Heart right ventricle (tissue), 16 donors: ENCODE measurements at regions not wholly inside any gene's neighbourhood (a gene's known extent, or its start where the extent isn't known, plus 50 kb on each side); places are given as distances from the start of the nearest gene placed in this dataset.

Source experiments
- ATAC-seq, 8 donors: fragments of 200-7000 bp; cut with Tn5 transposase; one replicate each; pipeline ENCODE4 v1.9.1; 2020; ENCODE audit warnings: mild to moderate bottlenecking in 8 of 8, moderate library complexity in 8 of 8, moderate number of reproducible peaks in 1 of 8
- DNase-seq, 2 donors: peaks; one replicate each; pipeline ENCODE4 v3.0.0-alpha.2; 2020
- H3K27ac ChIP-seq, 10 donors: fragments of 200-600 bp; sonication (generic) in 2 of 10; one replicate each; pipeline versions ENCODE4 v1.5.0 to v1.8.0; 2020 to 2022; ENCODE audit warnings: mild to moderate bottlenecking in 3 of 10
- H3K27me3 ChIP-seq, 7 donors: fragments of 200-600 bp; one replicate each; pipeline ENCODE4 v1.8.0; 2021 to 2022; ENCODE audit warnings: mild to moderate bottlenecking in 2 of 7
- H3K36me3 ChIP-seq, 9 donors: fragments of 200-600 bp; sonication (generic) in 1 of 9; one replicate each; pipeline versions ENCODE4 v1.5.0 to v1.8.0; 2020 to 2022; ENCODE audit warnings: mild to moderate bottlenecking in 2 of 9
- H3K4me1 ChIP-seq, 9 donors: fragments of 200-600 bp; sonication (generic) in 1 of 9; one replicate each; pipeline versions ENCODE4 v1.5.0 to v1.8.0; 2020 to 2022; ENCODE audit warnings: mild to moderate bottlenecking in 4 of 9
- H3K4me3 ChIP-seq, 10 donors: fragments of 200-600 bp; sonication (generic) in 2 of 10; one replicate each; pipeline versions ENCODE4 v1.5.0 to v1.8.0; 2020 to 2022; ENCODE audit warnings: mild to moderate bottlenecking in 7 of 10, moderate library complexity in 2 of 10
- H3K9me3 ChIP-seq, 11 donors: fragments of 200-600 bp in 10 of 11; sonication (generic) in 2 of 11; one replicate each; pipeline versions ENCODE4 v1.5.0 to v1.8.0; 2013 to 2022; ENCODE audit warnings: mild to moderate bottlenecking in 2 of 11, control low read depth in 1 of 11, moderate library complexity in 1 of 11
- WGBS, 2 donors: extraction: QIAGEN DNeasy Blood & Tissue Kit; methylation state at CpG; one replicate each; pipeline ENCODE4 v1.1.7; 2013; ENCODE audit warnings: inconsistent platforms in 1 of 2; 5-methylcytosine and 5-hydroxymethylcytosine counted together
- intact Hi-C, 10 donors: fragments of 100-400 bp; cut with DNase I; formaldehyde crosslinking; loops; one replicate each; pipeline versions ENCODE4 v1.11.1 to v1.14.2; 2022
- TF ChIP-seq, protein P1 (sequence below), 9 donors: fragments of 200-600 bp; sonication (generic) in 2 of 9; IDR thresholded peaks; one replicate each; pipeline versions ENCODE4 v1.5.0 to v1.8.0; 2021 to 2022; ENCODE audit warnings: antibody characterized with exemption in 9 of 9, mild to moderate bottlenecking in 5 of 9, moderate library complexity in 1 of 9
- donor health status: Arrhythmogenic right ventricular cardiomyopathy.
- donor health status: ischemic (EF 13 %, LVEDD 7.1; RV severe dilation, severe dysfunction).
- donor health status: healthy with polysubstance abuse.
- donor health status: DM: no; HTN: yes; CAD: no.
- donor health status: DM: no; HTN: no; CAD: no.
- donor health status: ischemic (EF 25% LVEDD 6.9; RV normal size, moderate dysfunction).
- donor health status: ischemic (EF 25% LVEDD 5.7; RV mildly dilated, moderate dysfunction).
- donor health status: healthy.
- donor health status: DM: yes; HTN: yes; CAD: no.
- donor health status: Ischemic cardiomyopathy.
- donor health status: ischemic (EF 35%, LVEDD 5.7; RV mildly dilated, moderate dysfunction).
- donor health status: nonischemic (EF 11% LVEDD 7.7; RV severe dilation, severe dysfunction).
- donor health status: DM: yes; HTN: yes; CAD: no.
- donor health status: PGD.
- donor health status: ischemic (EF 29% LVEDD 5.4; RV normal size, mild dysfunction).
- donor health status: nonischemic (EF 23%, LVEDD 6.1; RV moderate dilation, normal function).

DNA sequence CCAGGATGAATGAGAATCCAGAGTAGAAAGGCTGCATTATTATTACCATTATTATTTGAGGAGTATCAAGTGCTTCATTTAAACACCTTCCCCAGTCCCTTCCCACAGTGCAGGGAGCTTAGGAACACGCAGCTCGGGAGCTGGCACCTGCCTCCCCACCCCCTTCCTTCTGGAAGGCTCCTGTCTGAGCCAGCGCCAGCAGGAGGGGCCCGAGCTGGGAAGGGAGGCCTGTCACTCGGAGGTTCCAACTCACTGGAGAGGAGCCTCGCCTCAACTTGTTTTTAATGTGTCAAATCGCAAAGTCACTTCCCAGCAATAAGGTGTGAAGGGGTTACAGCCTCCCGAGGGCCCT lies 156.4 kb upstream of the IRX4 start:
- no peaks in the 10 kb centered on the region for H3K9me3 ChIP-seq
- ATAC-seq, result peak in 4 of 8 donors; percentile 5 to 41 (median 24)
- peak overlapping the region in 1 of 10 donors; percentile 55 for H3K4me3 ChIP-seq
- no peak for DNase-seq
- no peaks in the 10 kb centered on the region for H3K36me3 ChIP-seq
- WGBS, 2 donors, result 37 to 40% methylated on average over 8 of the region's 8 CpGs
- no peak overlapping the region for H3K27ac ChIP-seq
- intact Hi-C loops, result loop anchor here in 7 of 10 donors (2.0 to 10.0 kb wide), 5 partner anchors 62 to 374 kb away; no protein-coding TSS in a partner anchor
- H3K27me3 ChIP-seq, result peaks cover 0 to 29% (median 0%) of the 10 kb centered on the region in 7 donors
- TF ChIP-seq, protein P1, sequence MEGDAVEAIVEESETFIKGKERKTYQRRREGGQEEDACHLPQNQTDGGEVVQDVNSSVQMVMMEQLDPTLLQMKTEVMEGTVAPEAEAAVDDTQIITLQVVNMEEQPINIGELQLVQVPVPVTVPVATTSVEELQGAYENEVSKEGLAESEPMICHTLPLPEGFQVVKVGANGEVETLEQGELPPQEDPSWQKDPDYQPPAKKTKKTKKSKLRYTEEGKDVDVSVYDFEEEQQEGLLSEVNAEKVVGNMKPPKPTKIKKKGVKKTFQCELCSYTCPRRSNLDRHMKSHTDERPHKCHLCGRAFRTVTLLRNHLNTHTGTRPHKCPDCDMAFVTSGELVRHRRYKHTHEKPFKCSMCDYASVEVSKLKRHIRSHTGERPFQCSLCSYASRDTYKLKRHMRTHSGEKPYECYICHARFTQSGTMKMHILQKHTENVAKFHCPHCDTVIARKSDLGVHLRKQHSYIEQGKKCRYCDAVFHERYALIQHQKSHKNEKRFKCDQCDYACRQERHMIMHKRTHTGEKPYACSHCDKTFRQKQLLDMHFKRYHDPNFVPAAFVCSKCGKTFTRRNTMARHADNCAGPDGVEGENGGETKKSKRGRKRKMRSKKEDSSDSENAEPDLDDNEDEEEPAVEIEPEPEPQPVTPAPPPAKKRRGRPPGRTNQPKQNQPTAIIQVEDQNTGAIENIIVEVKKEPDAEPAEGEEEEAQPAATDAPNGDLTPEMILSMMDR (IDR thresholded peaks at IDR 0.05), result no peak
- H3K4me1 ChIP-seq, result peaks cover 0 to 8% (median 5%) of the 10 kb centered on the region in 9 donors

DNA sequence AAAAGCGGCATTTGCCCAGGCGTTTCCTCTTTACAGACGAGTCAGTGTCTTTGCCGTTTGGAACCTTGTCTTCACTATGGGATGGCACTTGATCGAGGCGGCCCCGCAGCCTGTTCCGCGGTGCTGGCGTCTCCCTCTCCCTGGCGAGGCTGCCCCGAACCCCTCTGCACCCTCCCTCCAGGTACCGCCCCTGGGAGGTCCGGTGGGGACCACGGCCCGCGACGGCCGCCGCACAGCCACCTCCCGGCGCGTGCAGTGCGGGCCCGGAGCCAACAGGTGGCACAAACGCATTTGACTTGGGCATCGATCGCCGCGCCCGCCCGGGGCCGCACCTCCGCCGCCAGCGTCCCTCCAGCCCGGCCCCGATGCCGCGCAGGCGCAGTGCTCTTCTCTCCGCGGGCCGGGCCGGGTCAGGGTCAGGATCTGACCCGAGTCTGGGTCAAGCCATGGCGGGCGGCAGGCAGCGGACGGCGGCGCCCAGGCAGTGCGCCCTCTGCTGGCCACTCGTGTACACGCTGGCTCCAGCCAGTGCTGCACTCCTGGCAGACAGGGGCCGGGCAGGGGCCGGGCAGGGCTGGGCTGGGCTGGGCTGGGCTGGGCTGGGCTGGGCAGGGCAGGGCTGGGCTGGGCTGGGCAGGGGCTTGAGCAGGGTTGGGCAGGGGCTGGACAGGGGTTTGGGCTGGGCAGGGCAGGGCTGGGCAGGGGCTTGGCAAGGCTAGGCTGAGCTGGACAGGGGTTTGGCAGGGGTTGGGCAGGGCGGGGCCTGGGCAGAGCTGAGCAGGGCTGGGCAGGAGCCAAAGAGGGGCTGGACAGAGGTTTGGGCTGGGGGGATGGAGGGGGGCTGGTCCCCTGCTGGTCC lies 155.8 kb upstream of the IRX4 start:
- DNase-seq, result peak; percentile 24 to 80
- H3K27ac ChIP-seq, result no peak overlapping the region

DNA sequence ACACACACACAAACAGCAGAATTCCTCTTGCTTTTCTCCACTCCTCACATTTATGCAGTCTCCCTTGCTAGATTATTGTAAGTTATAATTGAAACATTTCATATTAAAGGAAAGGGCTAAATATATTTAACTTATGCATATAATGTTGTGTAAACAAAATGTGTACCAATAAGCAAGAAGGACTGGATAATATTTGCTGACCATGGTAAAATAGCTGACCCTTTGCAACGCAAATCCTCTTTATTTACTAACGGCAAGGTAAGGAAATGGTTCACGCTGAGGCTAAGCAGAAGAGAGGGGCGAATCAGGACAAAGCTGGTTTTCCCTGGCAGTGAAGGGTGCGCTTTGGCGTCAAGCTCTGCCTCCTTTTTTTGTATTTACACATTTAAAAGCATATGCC lies 154.2 kb upstream of the IRX4 start:
- intact Hi-C loops, result loop anchor here in 6 of 10 donors (5.0 to 10.0 kb wide), 4 partner anchors 60 to 372 kb away; no protein-coding TSS in a partner anchor
- DNase-seq, result no peak
- peaks cover 0 to 10% (median 0%) of the 10 kb centered on the region in 11 donors for H3K9me3 ChIP-seq

More for the DNA sequence above, 155.8 kb upstream of the IRX4 start:
- Histone ChIP-seq H3K4me3 (peak overlapping the region; percentile 40 to 64 (median 54)), H3K9me3 (peaks cover 0 to 1% (median 0%) of the 10 kb centered on the region in 11 donors), H3K36me3 (no peaks in the 10 kb centered on the region), H3K27me3 (peaks cover 0 to 29% (median 0%) of the 10 kb centered on the region in 7 donors), H3K4me1 (peaks cover 0 to 8% (median 5%) of the 10 kb centered on the region in 9 donors)
- peak; percentile 91 to 98 (median 95) for ATAC-seq
- intact Hi-C loops, result loop anchor here in 8 of 10 donors (1.0 to 10.0 kb wide), 6 partner anchors 61 to 374 kb away; no protein-coding TSS in a partner anchor
- 4 to 5% methylated on average over 55 to 58 of the region's 58 CpGs for WGBS, 2 donors
- TF ChIP-seq, protein P1 (IDR thresholded peaks at IDR 0.05), result peak; percentile 58 to 78 (median 73)

DNA sequence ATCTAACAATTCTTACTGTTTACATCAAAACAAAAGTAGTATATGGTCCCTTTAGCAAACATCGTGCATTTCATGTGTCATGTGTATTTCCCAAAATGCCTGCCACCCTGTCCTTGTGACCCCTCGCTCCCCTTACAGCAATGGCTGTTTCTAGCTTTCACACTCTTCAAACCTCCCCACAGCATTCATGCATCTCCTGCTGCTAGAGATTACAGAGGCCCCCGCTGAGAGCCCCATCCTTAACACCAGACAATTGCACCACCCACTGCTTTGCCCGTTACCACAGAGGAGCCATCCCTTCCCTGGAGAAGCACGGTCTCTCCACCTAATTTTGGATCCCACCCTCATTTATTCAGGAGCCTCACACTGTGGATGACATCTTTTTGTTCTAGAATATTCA lies 149.7 kb upstream of the IRX4 start:
- ATAC-seq (no peak), DNase-seq (no peak)
- no peak overlapping the region for H3K27ac ChIP-seq
- TF ChIP-seq, protein P1 (IDR thresholded peaks at IDR 0.05), result no peak
- 60 to 62% methylated on average over 5 of the region's 5 CpGs for WGBS, 2 donors
- no peak overlapping the region for H3K4me3 ChIP-seq
- no peaks in the 10 kb centered on the region for H3K36me3 ChIP-seq
- intact Hi-C loops, result loop anchor here in 1 of 10 donors (10.0 kb wide), 1 partner anchor 368 kb away; no protein-coding TSS in a partner anchor
- H3K27me3 ChIP-seq, result peaks cover 0 to 17% (median 0%) of the 10 kb centered on the region in 7 donors
- H3K9me3 ChIP-seq, result peaks cover 0 to 16% (median 0%) of the 10 kb centered on the region in 11 donors
- no peaks in the 10 kb centered on the region for H3K4me1 ChIP-seq

More for the DNA sequence above, 154.2 kb upstream of the IRX4 start:
- ATAC-seq, result no peak
- Histone ChIP-seq H3K4me1 (peaks cover 0 to 8% (median 5%) of the 10 kb centered on the region in 9 donors), H3K4me3 (no peak overlapping the region), H3K27ac (no peak overlapping the region), H3K36me3 (no peaks in the 10 kb centered on the region), H3K27me3 (peaks cover 0 to 29% (median 0%) of the 10 kb centered on the region in 7 donors)
- TF ChIP-seq, protein P1 (IDR thresholded peaks at IDR 0.05), result no peak
- WGBS, 2 donors, result 74 to 84% methylated on average over 6 of the region's 6 CpGs
